ENCODE measurements at regions not wholly inside any gene's neighbourhood (a gene's known extent, or its start where the extent isn't known, plus 50 kb on each side); places are given as distances from the start of the nearest gene placed in this dataset.

GRCh38 chr1:172882791-172883386, 167.9 kb downstream of the TNFSF18 start:
- Histone ChIP-seq H3K9me3 (ENCODE audit: low read length) (no peaks in the 10 kb centered on the region), H3K27me3 (ENCODE audit: insufficient read depth, low read length) (no peaks in the 10 kb centered on the region), H3K27ac (ENCODE audit: low read depth, low read length, poor library complexity, severe bottlenecking) (no peak overlapping the region), H3K9ac (ENCODE audit: low read length) (no peak overlapping the region), H4K20me1 (ENCODE audit: insufficient read depth, low read length) (no peaks in the 10 kb centered on the region), H3K4me1 (ENCODE audit: insufficient read depth, low read length, severe bottlenecking) (no peaks in the 10 kb centered on the region), H3K4me3 (ENCODE audit: low read depth, low read length, poor library complexity, severe bottlenecking) (no peak overlapping the region), H3K4me2 (ENCODE audit: low read length) (no peak overlapping the region), H3F3A (ENCODE audit: insufficient read depth, low read length) (no peaks in the 10 kb centered on the region), H2AFZ (ENCODE audit: low read length) (no peak overlapping the region), H3K9me2 (ENCODE audit: low read depth, low read length) (no peaks in the 10 kb centered on the region), H3K79me2 (ENCODE audit: insufficient read depth, low read length) (no peaks in the 10 kb centered on the region), H3K36me3 (ENCODE audit: insufficient read depth, low read length) (no peaks in the 10 kb centered on the region)
- no peak for TF ChIP-seq CTCF (IDR thresholded peaks at IDR 0.05; ENCODE audit: low read length)
- TF ChIP-seq EZH2 (IDR thresholded peaks at IDR 0.05; ENCODE audit: borderline replicate concordance, low read length): no peak

- Histone ChIP-seq H2AFZ (ENCODE audit: low read length) (no peak overlapping the region), H3K9ac (ENCODE audit: low read length) (no peak overlapping the region), H3K4me2 (ENCODE audit: low read length) (no peak overlapping the region)
Measured at GRCh38 chr1:172883387-172883791, 167.4 kb downstream of the TNFSF18 start.

GRCh38 chr1:172883844-172884243, 166.9 kb downstream of the TNFSF18 start:
- Histone ChIP-seq H3K27ac (ENCODE audit: low read depth, low read length, poor library complexity, severe bottlenecking) (no peak overlapping the region), H3K9me2 (ENCODE audit: low read depth, low read length) (no peaks in the 10 kb centered on the region), H3K4me2 (ENCODE audit: low read length) (no peak overlapping the region), H3K36me3 (ENCODE audit: insufficient read depth, low read length) (no peaks in the 10 kb centered on the region), H3K4me3 (ENCODE audit: low read depth, low read length, poor library complexity, severe bottlenecking) (no peak overlapping the region), H3F3A (ENCODE audit: insufficient read depth, low read length) (no peaks in the 10 kb centered on the region), H2AFZ (ENCODE audit: low read length) (no peak overlapping the region), H3K79me2 (ENCODE audit: insufficient read depth, low read length) (no peaks in the 10 kb centered on the region), H4K20me1 (ENCODE audit: insufficient read depth, low read length) (no peaks in the 10 kb centered on the region), H3K9ac (ENCODE audit: low read length) (no peak overlapping the region), H3K4me1 (ENCODE audit: insufficient read depth, low read length, severe bottlenecking) (no peaks in the 10 kb centered on the region), H3K27me3 (ENCODE audit: insufficient read depth, low read length) (no peaks in the 10 kb centered on the region), H3K9me3 (ENCODE audit: low read length) (no peaks in the 10 kb centered on the region)
- TF ChIP-seq EZH2 (IDR thresholded peaks at IDR 0.05; ENCODE audit: borderline replicate concordance, low read length) (no peak), CTCF (IDR thresholded peaks at IDR 0.05; ENCODE audit: low read length) (no peak)

More at GRCh38 chr1:172883387-172883791, 167.4 kb downstream of the TNFSF18 start:
- Histone ChIP-seq H3K9me3 (ENCODE audit: low read length) (no peaks in the 10 kb centered on the region), H3K4me3 (ENCODE audit: low read depth, low read length, poor library complexity, severe bottlenecking) (no peak overlapping the region), H3F3A (ENCODE audit: insufficient read depth, low read length) (no peaks in the 10 kb centered on the region), H4K20me1 (ENCODE audit: insufficient read depth, low read length) (no peaks in the 10 kb centered on the region), H3K27ac (ENCODE audit: low read depth, low read length, poor library complexity, severe bottlenecking) (no peak overlapping the region), H3K4me1 (ENCODE audit: insufficient read depth, low read length, severe bottlenecking) (no peaks in the 10 kb centered on the region), H3K79me2 (ENCODE audit: insufficient read depth, low read length) (no peaks in the 10 kb centered on the region), H3K36me3 (ENCODE audit: insufficient read depth, low read length) (no peaks in the 10 kb centered on the region), H3K27me3 (ENCODE audit: insufficient read depth, low read length) (no peaks in the 10 kb centered on the region), H3K9me2 (ENCODE audit: low read depth, low read length) (no peaks in the 10 kb centered on the region)
- TF ChIP-seq EZH2 (IDR thresholded peaks at IDR 0.05; ENCODE audit: borderline replicate concordance, low read length) (no peak), CTCF (IDR thresholded peaks at IDR 0.05; ENCODE audit: low read length) (no peak)
